Cardiac septum (tissue), 1 donor: ENCODE measurements at regions not wholly inside any gene's neighbourhood (a gene's known extent, or its start where the extent isn't known, plus 50 kb on each side); places are given as distances from the start of the nearest gene placed in this dataset.

ENCODE experiments used
- DNase-seq: peaks from one replicate; pipeline ENCODE4 v3.0.0-alpha.2; 2020; ENCODE audit warnings: low spot score
- intact Hi-C: fragments of 100-400 bp; cut with DNase I; formaldehyde crosslinking; loops from one replicate; pipeline ENCODE4 v1.14.0; 2022
- donor health status: DM: no; HTN: no; CAD: no.

GRCh38 chr11:130689222-130689908 is 226.9 kb downstream of the SNX19 start:
- no peak for DNase-seq
- intact Hi-C loops, result no loop called here

GRCh38 chr11:130691581-130691980 is 224.7 kb downstream of the SNX19 start:
- DNase-seq, result no peak
- intact Hi-C loops, result no loop called here

GRCh38 chr11:130692220-130692619 is 224.1 kb downstream of the SNX19 start:
- DNase-seq, result no peak

GRCh38 chr11:130693543-130693942 is 222.7 kb downstream of the SNX19 start:
- intact Hi-C loops, result no loop called here

More at GRCh38 chr11:130692220-130692619, 224.1 kb downstream of the SNX19 start:
- intact Hi-C loops, result no loop called here

GRCh38 chr11:130694488-130695045 is 221.7 kb downstream of the SNX19 start:
- DNase-seq, result no peak
- intact Hi-C loops, result no loop called here

More at GRCh38 chr11:130693543-130693942, 222.7 kb downstream of the SNX19 start:
- no peak for DNase-seq

- no peak for DNase-seq
- intact Hi-C loops, result no loop called here
Measured at GRCh38 chr11:130698174-130698573, 218.1 kb downstream of the SNX19 start.

- intact Hi-C loops, result no loop called here
- no peak for DNase-seq
Measured at GRCh38 chr11:130699561-130699960, 216.7 kb downstream of the SNX19 start.

GRCh38 chr11:130700092-130700491 is 216.2 kb downstream of the SNX19 start:
- DNase-seq, result no peak
- intact Hi-C loops, result no loop called here

- DNase-seq, result no peak
- intact Hi-C loops, result no loop called here
Measured at GRCh38 chr11:130703489-130704190, 212.6 kb downstream of the SNX19 start.

GRCh38 chr11:130705670-130706421 is 210.4 kb downstream of the SNX19 start:
- intact Hi-C loops, result no loop called here
- no peak for DNase-seq

GRCh38 chr11:130706572-130706971 is 209.7 kb downstream of the SNX19 start:
- intact Hi-C loops, result no loop called here
- DNase-seq, result no peak

- intact Hi-C loops, result no loop called here
- no peak for DNase-seq
Measured at GRCh38 chr11:130707217-130707616, 209.1 kb downstream of the SNX19 start.

GRCh38 chr11:130709531-130709930 is 206.7 kb downstream of the SNX19 start:
- intact Hi-C loops, result no loop called here
- DNase-seq, result no peak

- intact Hi-C loops, result no loop called here
- DNase-seq, result no peak
Measured at GRCh38 chr11:130710021-130710420, 206.3 kb downstream of the SNX19 start.

- DNase-seq, result no peak
Measured at GRCh38 chr11:130710497-130711012, 205.7 kb downstream of the SNX19 start.

GRCh38 chr11:130711193-130711592 is 205.1 kb downstream of the SNX19 start:
- intact Hi-C loops, result no loop called here

More at GRCh38 chr11:130710497-130711012, 205.7 kb downstream of the SNX19 start:
- intact Hi-C loops, result no loop called here

GRCh38 chr11:130712480-130712879 is 203.8 kb downstream of the SNX19 start:
- DNase-seq, result no peak
- intact Hi-C loops, result no loop called here

More at GRCh38 chr11:130711193-130711592, 205.1 kb downstream of the SNX19 start:
- DNase-seq, result no peak

GRCh38 chr11:130715085-130715876 is 201.0 kb downstream of the SNX19 start:
- no peak for DNase-seq
- intact Hi-C loops, result no loop called here

- DNase-seq, result no peak
- intact Hi-C loops, result no loop called here
Measured at GRCh38 chr11:130715877-130716220, 200.4 kb downstream of the SNX19 start.
